SK-N-SH (cell line): ENCODE measurements at regions not wholly inside any gene's neighbourhood (a gene's known extent, or its start where the extent isn't known, plus 50 kb on each side); places are given as distances from the start of the nearest gene placed in this dataset.

Source experiments
- CTCF ChIA-PET: fragments of 300-600, 350-600 bp; formaldehyde crosslinking; extraction: SDS; loops from one replicate; lab custom pipeline; 2021; lab: Yijun Ruan, JAX
- POLR2A ChIA-PET: fragments of 350-600 bp; sonication (Branson Sonifier 250); formaldehyde crosslinking; extraction: SDS; loops from one replicate; lab custom pipeline; 2020; ENCODE audit warnings: antibody characterized with exemption, inconsistent platforms; lab: Yijun Ruan, JAX
- DNase-seq: peaks from one replicate; pipeline ENCODE4 v3.0.0; 2012
- H2AFZ ChIP-seq: fragments of 200-600 bp; sonication (generic); 2 replicates; pipeline ENCODE4 v1.8.1; 2016; ENCODE audit warnings: antibody characterized with exemption, mild to moderate bottlenecking, low read depth
- H3F3A ChIP-seq: fragments of 200-600 bp; sonication (generic); replicated peaks from 2 replicates; pipeline ENCODE3; 2016; ENCODE audit warnings: antibody characterized with exemption, mild to moderate bottlenecking; ENCODE audit not compliant: insufficient read depth
- H3K27ac ChIP-seq, 2 experiments: fragments of 200-500 bp in 1 of 2; fragments of 200-600 bp in 1 of 2; sonication (Bioruptor generic) in 1 of 2; sonication (generic), shearing (Covaris generic) in 1 of 2; 2 replicates each; pipeline versions ENCODE4 v1.5.1 to v1.6.1; 2014 to 2016; ENCODE audit warnings: low read depth in 2 of 2, inconsistent platforms in 1 of 2, low read length in 1 of 2, mild to moderate bottlenecking in 1 of 2, mixed read lengths in 1 of 2
- H3K27me3 ChIP-seq: fragments of 200-600 bp; sonication (generic), shearing (Covaris generic); 2 replicates; pipeline ENCODE4 v1.6.1; 2016; ENCODE audit warnings: mixed run types; ENCODE audit not compliant: insufficient read depth
- H3K36me3 ChIP-seq, 2 experiments: fragments of 200-500 bp in 1 of 2; fragments of 200-600 bp in 1 of 2; sonication (Bioruptor generic) in 1 of 2; sonication (generic) in 1 of 2; replicated peaks in 1 of 2; 2 replicates each; pipeline versions ENCODE3 to v1.5.1; 2014 to 2016; ENCODE audit warnings: low read length in 1 of 2, mild to moderate bottlenecking in 1 of 2; ENCODE audit not compliant: insufficient read depth in 2 of 2, control insufficient read depth in 1 of 2
- H3K4me1 ChIP-seq, 2 experiments: fragments of 200-500 bp in 1 of 2; fragments of 200-600 bp in 1 of 2; sonication (Bioruptor generic) in 1 of 2; sonication (generic), shearing (Covaris generic) in 1 of 2; 2 replicates each; pipeline versions ENCODE4 v1.5.1 to v1.6.1; 2014 to 2016; ENCODE audit warnings: low read depth in 1 of 2, low read length in 1 of 2, mixed run types in 1 of 2; ENCODE audit not compliant: insufficient read depth in 2 of 2, control insufficient read depth in 1 of 2
- H3K4me2 ChIP-seq: fragments of 200-600 bp; sonication (generic), shearing (Covaris generic); 2 replicates; pipeline ENCODE4 v1.6.1; 2017; ENCODE audit warnings: mixed run types
- H3K4me3 ChIP-seq, 2 experiments: fragments of 200-500 bp in 1 of 2; fragments of 200-600 bp in 1 of 2; sonication (Bioruptor generic) in 1 of 2; sonication (generic), shearing (Covaris generic) in 1 of 2; 2 replicates each; pipeline versions ENCODE4 v1.5.1 to v1.8.1; 2014 to 2016; ENCODE audit warnings: low read depth in 2 of 2, inconsistent platforms in 1 of 2, low read length in 1 of 2, mild to moderate bottlenecking in 1 of 2, mixed read lengths in 1 of 2, moderate library complexity in 1 of 2
- H3K79me2 ChIP-seq: fragments of 200-600 bp; sonication (generic); 2 replicates; pipeline ENCODE4 v1.8.1; 2017; ENCODE audit warnings: mild to moderate bottlenecking; ENCODE audit not compliant: insufficient read depth
- H3K9ac ChIP-seq: fragments of 200-600 bp; sonication (generic); 2 replicates; pipeline ENCODE4 v1.6.1; 2017; ENCODE audit warnings: mixed run types
- H3K9me2 ChIP-seq: fragments of 200-600 bp; sonication (generic); 2 replicates; pipeline ENCODE4 v1.6.1; 2017; ENCODE audit warnings: mixed run types
- H3K9me3 ChIP-seq: fragments of 200-600 bp; sonication (generic); 2 replicates; pipeline ENCODE4 v1.6.1; 2017; ENCODE audit warnings: mixed run types, mild to moderate bottlenecking, moderate library complexity
- H4K20me1 ChIP-seq: fragments of 200-600 bp; sonication (generic); 2 replicates; pipeline ENCODE4 v1.6.1; 2017; ENCODE audit warnings: mild to moderate bottlenecking, mixed run types; ENCODE audit not compliant: insufficient read depth
- FOSL2 ChIP-seq: IDR thresholded peaks from 2 replicates; pipeline ENCODE4 v1.4.0; 2012; ENCODE audit warnings: low read depth, mild to moderate bottlenecking, moderate library complexity, borderline replicate concordance
- MEF2A ChIP-seq: IDR thresholded peaks from 2 replicates; pipeline ENCODE4 v1.4.0; 2012; ENCODE audit warnings: low read depth, borderline replicate concordance
- MXI1 ChIP-seq: IDR thresholded peaks from 2 replicates; pipeline ENCODE4 v1.6.1; 2012; ENCODE audit warnings: mild to moderate bottlenecking, low read depth, low read length, improper control_type of control experiment
- REST ChIP-seq: IDR thresholded peaks from 2 replicates; pipeline ENCODE4 v1.6.1; 2012; ENCODE audit warnings: mild to moderate bottlenecking, low read depth, low read length, moderate library complexity
- TEAD4 ChIP-seq: IDR thresholded peaks from 2 replicates; pipeline ENCODE4 v1.4.0; 2012; ENCODE audit warnings: mild to moderate bottlenecking, borderline replicate concordance; ENCODE audit not compliant: insufficient read depth
- WGBS: methylation state at CpG from one replicate; pipeline ENCODE4 v1.1.6; 2017; ENCODE audit warnings: low lambda C conversion rate; 5-methylcytosine and 5-hydroxymethylcytosine counted together
- TF ChIP-seq, protein P1 (sequence below): fragments of 150-350 bp; IDR thresholded peaks from 2 replicates; pipeline ENCODE4 v1.6.1; 2016; ENCODE audit warnings: mild to moderate bottlenecking, low read depth, low read length
- TF ChIP-seq, protein P2 (sequence below): IDR thresholded peaks from 2 replicates; pipeline ENCODE4; 2012
- TF ChIP-seq, protein P3 (sequence below): fragments of 200-600 bp; sonication (generic); IDR thresholded peaks from 2 replicates; pipeline ENCODE4 v1.6.1; 2017; ENCODE audit warnings: antibody characterized with exemption, mild to moderate bottlenecking, moderate library complexity

DNA sequence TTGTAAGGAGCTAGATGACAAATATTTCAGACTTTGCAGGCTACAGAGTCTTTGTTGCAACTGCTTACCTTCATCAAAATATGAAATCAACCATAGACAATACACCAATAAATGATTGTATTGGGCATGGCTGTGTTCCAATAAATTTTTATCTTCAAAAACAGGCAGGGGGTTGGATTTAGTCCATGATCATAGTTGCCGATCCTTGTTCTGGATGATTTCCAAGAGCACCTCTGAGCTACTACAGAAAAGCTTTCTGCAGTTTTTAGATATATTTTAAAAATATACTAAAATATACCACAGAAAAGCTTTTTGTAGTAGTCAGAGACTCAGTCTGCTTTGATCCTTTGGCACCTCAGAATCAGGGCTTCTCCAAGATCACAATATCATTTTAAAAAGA, 145.0 kb downstream of the HTR1B start (continued):
- TF ChIP-seq, protein P1, sequence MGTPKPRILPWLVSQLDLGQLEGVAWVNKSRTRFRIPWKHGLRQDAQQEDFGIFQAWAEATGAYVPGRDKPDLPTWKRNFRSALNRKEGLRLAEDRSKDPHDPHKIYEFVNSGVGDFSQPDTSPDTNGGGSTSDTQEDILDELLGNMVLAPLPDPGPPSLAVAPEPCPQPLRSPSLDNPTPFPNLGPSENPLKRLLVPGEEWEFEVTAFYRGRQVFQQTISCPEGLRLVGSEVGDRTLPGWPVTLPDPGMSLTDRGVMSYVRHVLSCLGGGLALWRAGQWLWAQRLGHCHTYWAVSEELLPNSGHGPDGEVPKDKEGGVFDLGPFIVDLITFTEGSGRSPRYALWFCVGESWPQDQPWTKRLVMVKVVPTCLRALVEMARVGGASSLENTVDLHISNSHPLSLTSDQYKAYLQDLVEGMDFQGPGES: no peak
- TF ChIP-seq, protein P2, sequence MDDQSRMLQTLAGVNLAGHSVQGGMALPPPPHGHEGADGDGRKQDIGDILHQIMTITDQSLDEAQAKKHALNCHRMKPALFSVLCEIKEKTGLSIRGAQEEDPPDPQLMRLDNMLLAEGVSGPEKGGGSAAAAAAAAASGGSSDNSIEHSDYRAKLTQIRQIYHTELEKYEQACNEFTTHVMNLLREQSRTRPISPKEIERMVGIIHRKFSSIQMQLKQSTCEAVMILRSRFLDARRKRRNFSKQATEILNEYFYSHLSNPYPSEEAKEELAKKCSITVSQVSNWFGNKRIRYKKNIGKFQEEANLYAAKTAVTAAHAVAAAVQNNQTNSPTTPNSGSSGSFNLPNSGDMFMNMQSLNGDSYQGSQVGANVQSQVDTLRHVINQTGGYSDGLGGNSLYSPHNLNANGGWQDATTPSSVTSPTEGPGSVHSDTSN: no peak
- TF ChIP-seq, protein P3, sequence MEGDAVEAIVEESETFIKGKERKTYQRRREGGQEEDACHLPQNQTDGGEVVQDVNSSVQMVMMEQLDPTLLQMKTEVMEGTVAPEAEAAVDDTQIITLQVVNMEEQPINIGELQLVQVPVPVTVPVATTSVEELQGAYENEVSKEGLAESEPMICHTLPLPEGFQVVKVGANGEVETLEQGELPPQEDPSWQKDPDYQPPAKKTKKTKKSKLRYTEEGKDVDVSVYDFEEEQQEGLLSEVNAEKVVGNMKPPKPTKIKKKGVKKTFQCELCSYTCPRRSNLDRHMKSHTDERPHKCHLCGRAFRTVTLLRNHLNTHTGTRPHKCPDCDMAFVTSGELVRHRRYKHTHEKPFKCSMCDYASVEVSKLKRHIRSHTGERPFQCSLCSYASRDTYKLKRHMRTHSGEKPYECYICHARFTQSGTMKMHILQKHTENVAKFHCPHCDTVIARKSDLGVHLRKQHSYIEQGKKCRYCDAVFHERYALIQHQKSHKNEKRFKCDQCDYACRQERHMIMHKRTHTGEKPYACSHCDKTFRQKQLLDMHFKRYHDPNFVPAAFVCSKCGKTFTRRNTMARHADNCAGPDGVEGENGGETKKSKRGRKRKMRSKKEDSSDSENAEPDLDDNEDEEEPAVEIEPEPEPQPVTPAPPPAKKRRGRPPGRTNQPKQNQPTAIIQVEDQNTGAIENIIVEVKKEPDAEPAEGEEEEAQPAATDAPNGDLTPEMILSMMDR: no peak
- TF ChIP-seq MXI1: no peak

DNA sequence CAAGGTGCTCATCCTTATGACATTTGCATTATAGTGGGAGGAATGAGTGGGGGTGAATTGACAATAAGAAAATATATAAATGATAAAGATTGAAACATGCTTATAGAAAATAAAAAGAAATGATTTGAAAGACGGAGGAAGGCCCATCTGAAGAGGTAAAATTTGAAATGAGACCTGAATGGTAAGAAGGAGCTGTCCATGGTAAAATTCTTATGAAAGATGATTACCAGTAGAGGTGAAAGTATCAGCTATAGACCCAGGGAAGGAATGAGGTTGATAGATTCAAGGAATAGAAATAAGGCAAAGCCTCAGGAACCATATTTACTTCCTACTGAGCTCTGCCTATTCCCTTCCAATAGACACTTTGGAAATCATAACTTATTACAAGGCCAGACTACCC, 149.7 kb downstream of the HTR1B start:
- Histone ChIP-seq H3F3A (no peaks in the 10 kb centered on the region), H3K79me2 (no peaks in the 10 kb centered on the region), H3K4me2 (no peak overlapping the region), H4K20me1 (no peaks in the 10 kb centered on the region), H3K9me3 (no peaks in the 10 kb centered on the region), H3K9me2 (no peaks in the 10 kb centered on the region), H3K9ac (no peak overlapping the region), H3K4me3 (no peak overlapping the region), H3K27me3 (no peaks in the 10 kb centered on the region), H2AFZ (no peak overlapping the region), H3K4me1 (no peaks in the 10 kb centered on the region), H3K27ac (no peak overlapping the region), H3K36me3 (peaks cover 0 to 6% of the 10 kb centered on the region in 2 experiments)
- ChIA-PET CTCF (no interaction called here), POLR2A (no interaction called here)
- TF ChIP-seq MEF2A (no peak), REST (peak; percentile 82), FOSL2 (no peak), TEAD4 (no peak)
- DNase-seq: no peak
- WGBS: 13% methylated on average over 1 of the region's 1 CpG
